ENCODE measurements at regions not wholly inside any gene's neighbourhood (a gene's known extent, or its start where the extent isn't known, plus 50 kb on each side); places are given as distances from the start of the nearest gene placed in this dataset.

DNA sequence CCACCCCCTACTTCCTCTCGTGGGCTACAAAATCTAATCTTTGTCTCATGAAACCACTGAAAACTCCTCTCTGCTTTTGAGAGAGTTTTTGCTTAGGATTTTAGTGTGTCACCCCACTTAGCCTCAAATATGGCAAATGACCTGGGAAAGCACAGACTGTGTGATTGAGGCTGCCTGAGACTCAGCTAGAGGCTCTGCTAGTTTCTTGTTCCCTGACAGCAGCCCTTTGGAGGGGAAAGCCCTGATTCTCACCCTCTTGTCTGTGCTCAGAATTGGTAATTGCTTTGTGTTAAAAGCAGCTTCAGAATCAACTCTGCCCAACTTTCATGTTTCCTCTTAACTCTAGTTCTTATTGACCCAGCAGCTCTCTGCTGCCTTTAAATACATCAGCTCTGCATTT is 85.6 kb upstream of the ZP4 start:
- no peak for TF ChIP-seq EP300 (IDR thresholded peaks at IDR 0.05)
- TF ChIP-seq, protein P1, sequence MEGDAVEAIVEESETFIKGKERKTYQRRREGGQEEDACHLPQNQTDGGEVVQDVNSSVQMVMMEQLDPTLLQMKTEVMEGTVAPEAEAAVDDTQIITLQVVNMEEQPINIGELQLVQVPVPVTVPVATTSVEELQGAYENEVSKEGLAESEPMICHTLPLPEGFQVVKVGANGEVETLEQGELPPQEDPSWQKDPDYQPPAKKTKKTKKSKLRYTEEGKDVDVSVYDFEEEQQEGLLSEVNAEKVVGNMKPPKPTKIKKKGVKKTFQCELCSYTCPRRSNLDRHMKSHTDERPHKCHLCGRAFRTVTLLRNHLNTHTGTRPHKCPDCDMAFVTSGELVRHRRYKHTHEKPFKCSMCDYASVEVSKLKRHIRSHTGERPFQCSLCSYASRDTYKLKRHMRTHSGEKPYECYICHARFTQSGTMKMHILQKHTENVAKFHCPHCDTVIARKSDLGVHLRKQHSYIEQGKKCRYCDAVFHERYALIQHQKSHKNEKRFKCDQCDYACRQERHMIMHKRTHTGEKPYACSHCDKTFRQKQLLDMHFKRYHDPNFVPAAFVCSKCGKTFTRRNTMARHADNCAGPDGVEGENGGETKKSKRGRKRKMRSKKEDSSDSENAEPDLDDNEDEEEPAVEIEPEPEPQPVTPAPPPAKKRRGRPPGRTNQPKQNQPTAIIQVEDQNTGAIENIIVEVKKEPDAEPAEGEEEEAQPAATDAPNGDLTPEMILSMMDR (IDR thresholded peaks at IDR 0.05) = no peak
- no peak for TF ChIP-seq POLR2AphosphoS5 (IDR thresholded peaks at IDR 0.05)
